HG03159 (cell line): ENCODE measurements at regions not wholly inside any gene's neighbourhood (a gene's known extent, or its start where the extent isn't known, plus 50 kb on each side); places are given as distances from the start of the nearest gene placed in this dataset.

Experiments
- ATAC-seq: cut with Tn5 transposase; IDR thresholded peaks from one replicate; pipeline ENCODE4 v1.9.1; 2021; ENCODE audit warnings: mild to moderate bottlenecking, moderate library complexity; ENCODE audit not compliant: unreplicated experiment

DNA sequence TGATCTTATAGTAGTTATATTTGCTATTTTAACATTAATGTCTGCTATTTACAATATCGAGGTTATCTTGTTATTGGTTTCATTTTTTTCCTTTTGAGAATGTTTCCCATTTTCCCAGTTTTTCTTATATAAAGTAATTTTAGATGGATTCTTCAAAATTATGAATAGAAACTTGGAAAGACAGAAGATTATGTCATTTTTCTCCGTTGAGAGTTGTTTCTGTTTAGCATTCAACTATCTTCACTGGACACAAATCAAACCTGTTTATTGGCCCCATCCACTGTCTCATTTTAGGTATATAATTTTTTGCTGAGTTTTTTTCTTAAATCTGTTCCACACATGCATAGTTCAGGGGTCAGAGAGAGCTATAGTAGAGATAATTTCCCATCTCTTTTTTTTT lies 1430.9 kb upstream of the MIR17HG start:
- no peak for ATAC-seq

DNA sequence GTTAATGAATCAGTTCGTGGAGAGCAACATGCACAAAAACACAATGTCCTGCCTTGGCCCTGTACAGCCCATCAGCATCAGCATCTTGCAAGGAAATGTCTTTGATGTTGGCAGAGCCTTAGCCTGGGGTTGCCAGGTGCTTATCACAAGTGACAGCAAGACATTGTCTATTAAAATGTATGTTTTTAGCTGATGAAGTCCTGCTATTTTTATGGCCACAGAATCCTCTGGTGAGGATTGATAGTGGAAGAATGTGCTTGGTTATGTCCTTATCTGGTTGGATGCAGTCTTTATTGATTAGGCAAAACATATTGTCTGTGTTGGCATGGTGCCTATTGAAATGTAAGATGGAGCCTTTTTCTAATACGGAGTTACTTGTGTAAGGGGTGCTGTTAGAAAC lies 1427.0 kb upstream of the MIR17HG start:
- ATAC-seq = no peak

DNA sequence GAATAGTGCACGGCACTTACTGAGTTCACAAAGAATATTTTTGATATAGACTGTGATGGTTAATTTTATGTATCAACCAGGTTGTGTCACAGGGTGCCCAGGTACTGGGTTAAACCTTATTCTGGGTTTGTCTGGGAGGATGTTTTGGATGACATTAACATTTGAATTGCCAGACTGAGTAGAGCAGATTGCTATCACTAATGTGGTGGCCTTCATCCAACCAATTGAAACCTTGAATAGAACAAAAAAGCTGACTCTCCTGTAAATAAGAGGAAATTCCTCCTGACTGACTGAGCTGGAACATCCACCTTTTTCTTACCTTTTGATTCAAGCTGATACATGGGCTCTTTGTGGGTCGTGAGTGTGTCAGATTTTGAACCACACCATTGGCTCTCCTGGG lies 1424.4 kb upstream of the MIR17HG start:
- ATAC-seq = no peak

DNA sequence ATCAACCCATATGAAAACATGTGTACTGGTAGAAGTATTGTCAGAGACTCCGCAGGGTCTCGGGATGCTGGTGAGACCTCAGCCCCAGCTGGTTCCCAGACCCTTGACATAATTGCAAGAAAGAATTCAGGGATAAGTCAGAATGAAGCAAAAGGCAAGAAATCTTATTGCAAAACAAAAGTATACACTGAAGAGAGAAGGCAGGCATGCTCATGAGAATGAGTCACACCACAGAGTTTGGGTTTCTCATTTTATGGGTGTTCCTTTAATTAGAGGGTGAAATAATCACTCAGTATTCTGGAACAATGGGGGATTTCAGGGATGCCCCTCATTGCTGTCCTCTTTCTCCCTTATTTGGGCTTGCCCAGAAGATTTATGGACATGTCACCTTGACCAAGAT lies 1423.8 kb upstream of the MIR17HG start:
- ATAC-seq = no peak

DNA sequence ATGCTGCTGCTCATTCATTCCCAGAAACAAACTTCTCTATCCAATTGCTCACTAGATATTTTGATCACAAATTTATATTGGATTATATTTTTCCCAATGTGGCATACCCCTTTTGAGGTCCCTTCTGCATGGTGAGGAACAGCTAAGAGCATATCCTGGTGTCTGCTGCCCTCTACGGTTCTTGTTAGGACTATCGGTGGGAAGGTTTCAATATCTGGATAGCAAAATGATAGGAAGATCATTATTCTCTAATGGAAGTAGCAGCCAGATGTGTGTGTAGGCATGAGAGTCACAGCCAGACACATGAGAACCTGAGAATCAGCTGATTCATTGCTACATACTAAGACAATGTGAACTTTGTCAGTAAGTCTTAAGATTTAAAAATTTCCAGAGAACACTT lies 1422.4 kb upstream of the MIR17HG start:
- no peak for ATAC-seq

DNA sequence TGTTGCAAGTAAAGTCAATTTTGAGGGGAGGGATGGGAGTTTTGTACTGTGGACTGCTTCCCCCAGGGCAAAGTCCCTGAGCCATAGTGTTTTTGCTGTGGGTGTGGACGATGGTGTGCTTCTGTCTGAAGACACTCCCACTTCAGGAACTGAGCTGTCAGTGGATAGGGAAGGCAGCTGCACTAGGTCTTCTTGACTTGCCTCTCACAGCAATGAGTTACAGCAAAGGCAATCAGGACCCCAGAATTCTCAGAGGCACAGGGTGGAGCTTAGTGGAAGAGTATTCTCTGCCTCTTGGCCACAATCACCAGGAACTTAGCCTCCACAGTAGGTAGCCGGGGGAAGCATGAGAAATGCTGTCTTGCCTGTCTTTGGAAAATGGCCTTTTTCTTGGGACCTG lies 1416.6 kb upstream of the MIR17HG start:
- ATAC-seq = no peak

DNA sequence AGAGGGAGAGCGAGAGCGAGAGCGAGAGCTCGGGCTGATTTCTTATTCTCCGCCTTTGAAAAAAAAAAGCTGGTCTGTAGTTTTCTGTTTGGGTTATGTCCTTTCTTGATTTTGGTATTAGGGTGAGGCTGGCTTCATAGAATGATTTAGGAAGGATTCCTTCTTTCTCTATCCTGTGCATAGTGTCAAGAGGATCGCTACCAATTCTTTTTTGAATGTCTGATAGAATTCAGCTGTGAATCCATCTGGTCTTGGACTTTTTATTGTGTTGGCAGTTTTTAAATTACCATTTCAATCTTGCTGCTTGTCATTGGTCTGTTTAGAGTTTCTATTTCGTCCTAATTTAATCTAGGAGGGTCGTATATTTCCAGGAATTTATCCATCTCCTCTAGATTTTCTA lies 1414.6 kb upstream of the MIR17HG start:
- no peak for ATAC-seq

DNA sequence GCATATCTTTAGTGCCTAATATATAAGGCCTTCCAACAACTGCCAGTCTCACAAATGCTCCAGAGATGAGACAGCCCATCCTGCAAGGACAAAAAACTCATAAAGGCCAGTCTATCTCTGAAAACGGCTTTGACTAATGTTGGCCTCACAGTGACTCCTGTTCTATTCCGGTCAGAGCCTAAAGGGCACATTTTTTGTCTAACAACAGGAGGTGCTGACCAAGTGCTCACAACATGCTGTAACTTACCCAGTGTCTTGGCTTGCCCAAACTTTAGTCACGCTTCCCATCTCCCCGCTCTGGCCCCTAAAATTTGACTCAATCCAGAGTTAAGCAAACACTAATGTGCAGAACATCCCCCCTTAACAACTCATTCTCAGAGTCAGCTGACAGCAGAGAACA lies 1411.2 kb upstream of the MIR17HG start:
- no peak for ATAC-seq

DNA sequence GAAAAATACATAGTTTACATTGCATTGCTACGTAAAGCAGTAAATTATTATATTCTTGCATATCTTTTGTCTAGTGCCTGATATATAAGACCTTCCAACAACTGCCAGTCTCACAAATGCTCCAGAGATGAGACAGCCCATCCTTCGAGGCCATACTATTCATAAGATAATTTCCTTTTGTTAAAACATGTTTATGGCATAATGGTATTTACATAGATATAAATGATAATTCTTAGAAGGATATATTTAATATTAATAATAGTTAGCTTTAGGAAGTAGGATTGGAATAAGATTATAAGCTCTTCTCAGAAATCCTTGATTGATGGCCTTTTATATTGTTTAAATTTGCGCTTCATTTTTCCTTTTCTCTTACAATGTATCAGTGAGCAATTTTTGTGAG lies 1410.1 kb upstream of the MIR17HG start:
- ATAC-seq = no peak

DNA sequence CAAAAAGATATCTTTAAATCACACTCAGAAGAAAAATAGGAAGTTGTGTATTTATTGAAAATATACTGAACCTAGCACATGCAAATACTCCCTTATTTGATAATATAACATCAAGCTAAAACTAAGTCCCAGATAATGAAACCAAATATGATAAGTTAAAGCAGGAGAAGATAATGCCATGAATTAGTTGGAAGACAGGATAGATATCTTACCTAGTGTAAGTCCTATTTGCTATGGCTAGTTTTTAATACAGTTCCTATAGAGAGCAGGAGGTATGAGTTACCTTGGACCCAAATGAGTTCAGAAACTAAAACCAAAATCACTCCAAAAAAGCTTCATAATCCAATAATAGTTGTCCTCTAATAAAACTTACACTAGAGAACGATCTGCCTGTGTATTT lies 1407.1 kb upstream of the MIR17HG start:
- ATAC-seq = no peak

DNA sequence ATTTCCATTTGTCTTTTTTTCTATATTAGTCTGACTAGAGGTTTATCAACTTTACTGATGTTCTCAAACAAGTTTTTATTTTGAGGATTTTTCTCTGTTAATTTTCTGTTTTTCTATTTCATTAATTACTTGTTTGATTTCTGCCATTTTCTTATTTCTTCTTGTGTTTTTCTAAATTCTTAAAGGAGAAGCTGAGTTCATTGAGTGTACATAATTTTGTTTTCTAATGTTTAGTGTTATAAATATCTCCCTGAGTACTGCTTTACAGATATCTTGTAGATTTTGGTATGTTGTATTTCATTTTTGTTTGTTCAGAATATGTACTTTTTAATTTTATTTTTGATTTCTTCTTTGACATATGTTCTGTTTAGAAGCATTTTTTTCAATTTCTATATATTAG lies 1404.3 kb upstream of the MIR17HG start:
- no peak for ATAC-seq

DNA sequence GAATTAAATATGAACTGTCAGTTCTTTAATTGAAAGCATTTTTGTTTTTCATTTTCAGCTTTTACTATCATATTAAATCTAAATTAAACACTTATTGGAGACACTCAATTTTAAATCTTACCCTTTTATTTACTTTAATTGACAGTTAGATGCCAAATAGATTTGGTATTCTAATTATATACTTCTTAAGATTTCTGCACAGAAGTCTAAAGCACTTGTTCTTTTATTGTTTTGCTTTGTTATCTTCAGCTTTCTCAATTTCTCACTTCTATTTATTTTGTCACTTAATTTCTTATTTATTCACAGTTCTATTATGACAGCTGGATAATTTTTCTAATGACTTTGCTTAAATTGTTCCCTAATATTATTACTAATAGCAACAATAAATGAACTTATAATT lies 1397.3 kb upstream of the MIR17HG start:
- ATAC-seq = no peak

DNA sequence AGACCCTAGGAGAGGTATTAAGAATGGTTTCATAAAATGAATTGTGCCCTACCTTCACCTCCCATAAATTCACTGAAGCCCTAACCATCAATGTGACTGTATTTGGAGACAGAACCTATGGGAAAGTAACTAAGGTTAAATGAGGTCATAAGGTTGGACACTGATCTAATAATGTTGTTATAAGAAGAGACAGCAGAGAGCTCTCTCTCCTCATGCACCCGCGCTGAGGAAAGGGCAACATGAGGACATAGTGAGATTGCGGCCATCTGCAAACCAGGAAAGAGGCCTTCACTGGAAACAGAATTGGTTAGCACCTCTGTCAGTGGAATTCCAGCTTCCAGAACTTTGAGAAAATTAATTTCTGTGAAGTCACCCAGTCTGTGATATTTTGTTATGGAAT lies 1396.1 kb upstream of the MIR17HG start:
- no peak for ATAC-seq

DNA sequence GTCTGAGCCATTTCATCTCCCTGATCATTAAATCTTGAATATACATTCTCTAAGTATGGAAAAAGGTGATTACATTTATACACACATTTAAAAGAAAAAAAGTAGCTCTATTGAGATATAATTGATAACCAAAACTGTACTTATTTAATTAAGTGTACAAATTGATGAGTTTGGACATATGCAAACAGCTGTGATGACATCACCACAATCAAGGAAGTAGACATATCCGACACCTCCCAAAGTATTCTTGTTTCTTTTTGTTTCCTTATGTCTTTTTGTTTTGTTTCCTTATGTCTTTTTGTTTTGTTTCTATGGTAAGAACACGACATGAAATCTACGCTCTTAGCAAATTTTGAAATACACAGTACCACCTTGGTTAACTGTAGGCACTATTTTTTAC lies 1393.9 kb upstream of the MIR17HG start:
- no peak for ATAC-seq

DNA sequence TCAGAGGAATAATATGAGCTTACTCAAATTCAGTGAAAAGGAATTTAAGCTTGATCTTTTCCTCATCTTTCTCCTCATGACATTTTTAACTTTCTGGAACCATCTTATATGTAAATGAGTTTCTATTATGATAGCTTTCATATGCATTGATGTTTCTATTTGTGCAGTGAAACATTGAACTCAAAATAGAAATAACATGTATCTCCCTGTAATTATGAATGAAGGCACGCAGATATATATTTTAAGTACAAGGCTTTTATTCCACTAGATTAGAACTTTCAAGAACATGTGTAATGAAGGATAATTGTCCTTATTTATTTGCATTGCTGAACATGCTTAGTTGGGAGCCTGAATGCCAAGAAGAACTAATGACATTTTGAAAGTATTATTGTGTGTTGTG lies 1391.7 kb upstream of the MIR17HG start:
- ATAC-seq = no peak

DNA sequence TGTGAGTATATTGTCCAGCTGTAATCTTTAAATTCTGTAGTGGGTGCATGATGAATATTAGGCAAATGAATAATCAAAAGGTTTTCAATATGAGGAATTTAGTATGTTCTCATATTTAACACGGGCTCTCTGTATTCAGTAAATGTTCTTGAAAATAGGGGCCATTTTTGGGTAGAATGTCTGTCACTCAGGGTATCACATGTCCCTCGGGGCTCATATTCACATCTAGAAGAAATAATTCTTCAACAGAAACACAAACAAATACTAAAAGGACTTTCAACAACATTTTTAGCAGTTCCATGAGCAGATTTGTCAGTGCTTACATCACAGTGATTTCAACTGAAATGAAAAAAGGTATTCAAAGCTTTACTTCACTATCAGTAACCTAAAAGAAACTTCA lies 1388.4 kb upstream of the MIR17HG start:
- ATAC-seq = no peak

DNA sequence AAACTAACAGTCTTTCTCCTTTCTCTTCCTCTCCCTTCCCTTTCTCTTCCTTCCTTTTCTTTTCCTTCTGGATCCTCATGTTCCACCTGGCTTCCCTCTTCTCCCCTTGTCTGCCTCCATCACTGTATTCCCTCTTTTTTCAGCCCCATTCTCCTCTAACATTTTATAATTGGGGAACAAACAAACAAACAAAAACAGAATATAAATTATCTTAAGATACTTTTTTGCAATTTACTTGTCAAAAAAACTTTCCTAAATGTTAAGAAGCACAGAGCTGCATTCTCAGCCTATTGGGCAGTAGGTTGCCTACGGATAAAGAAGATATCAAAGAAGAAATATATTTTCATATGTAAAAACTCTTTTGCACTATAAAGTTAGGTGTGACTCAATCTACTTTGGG lies 1382.2 kb upstream of the MIR17HG start:
- ATAC-seq = no peak

DNA sequence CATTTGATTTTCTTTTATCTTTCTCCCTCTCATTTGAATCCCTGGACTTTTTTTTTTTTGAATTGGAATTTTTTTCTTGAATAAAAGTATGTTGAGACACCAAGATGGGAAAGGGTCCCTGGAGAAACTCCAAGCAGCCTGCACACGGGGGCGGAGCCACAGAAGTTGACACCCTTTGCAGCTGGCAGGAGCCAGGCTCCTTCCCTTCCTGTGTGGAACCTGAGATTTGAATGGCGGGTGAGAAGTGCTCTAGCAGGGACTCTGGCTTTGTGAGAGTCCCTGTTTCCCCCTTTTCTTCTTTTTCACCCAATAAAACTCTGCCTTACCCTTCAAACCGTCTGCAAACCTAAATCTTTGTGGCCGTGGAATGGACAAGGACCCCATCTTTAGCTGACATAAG lies 1381.0 kb upstream of the MIR17HG start:
- ATAC-seq = no peak

DNA sequence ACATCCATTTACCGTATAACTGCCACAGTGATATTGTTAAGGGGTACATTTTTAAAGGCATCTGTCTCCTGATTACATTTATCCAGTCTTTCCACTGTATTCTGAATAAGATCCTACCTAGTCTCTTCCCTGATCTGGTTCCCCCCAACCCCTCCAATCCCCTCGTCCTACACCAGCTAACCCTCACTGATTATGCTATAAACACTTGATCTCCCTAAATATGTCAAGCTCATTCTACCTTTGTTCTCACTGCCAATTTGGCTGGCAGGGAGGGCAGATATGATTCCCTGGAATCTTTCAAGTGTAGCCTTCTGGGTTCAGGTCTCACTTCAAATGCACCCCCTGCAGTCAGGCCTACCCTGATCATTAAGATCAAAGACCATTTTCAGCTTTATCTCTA lies 1379.8 kb upstream of the MIR17HG start:
- no peak for ATAC-seq

DNA sequence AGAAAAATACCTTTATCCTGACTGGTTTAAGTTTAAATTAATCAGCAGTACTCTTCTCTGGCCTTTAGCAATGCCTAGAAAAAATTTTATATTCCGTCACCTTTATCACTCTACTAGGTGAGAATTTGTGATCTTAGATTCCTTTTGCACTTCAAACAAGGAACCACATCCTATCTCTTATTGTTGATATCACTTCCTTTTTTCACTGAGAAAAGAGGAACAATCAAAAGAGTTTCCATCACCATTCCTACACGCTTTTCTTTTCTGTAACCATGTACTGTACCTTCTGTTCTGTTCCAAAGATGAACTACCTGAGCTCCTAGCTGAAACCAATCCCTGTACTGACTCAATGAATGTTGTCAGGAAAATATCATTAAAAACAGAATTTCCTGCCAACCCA lies 1379.0 kb upstream of the MIR17HG start:
- ATAC-seq = no peak

DNA sequence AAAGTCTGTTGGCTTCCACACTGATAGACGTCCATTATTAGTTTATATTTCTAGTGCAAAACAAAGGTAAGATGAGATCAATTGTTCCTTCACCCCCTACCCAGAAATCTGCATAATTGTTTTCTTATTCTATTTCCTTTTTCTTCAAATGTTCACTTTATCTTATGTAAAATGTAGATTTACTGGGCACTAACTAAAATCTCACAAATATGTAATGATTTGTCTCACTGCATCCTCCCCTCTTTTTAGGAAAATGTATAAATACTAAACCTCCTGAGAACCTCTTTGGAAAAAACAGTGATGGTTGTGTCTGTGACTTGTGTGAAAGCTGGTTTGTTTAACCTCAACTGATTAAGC lies 1377.2 kb upstream of the MIR17HG start:
- ATAC-seq = no peak

DNA sequence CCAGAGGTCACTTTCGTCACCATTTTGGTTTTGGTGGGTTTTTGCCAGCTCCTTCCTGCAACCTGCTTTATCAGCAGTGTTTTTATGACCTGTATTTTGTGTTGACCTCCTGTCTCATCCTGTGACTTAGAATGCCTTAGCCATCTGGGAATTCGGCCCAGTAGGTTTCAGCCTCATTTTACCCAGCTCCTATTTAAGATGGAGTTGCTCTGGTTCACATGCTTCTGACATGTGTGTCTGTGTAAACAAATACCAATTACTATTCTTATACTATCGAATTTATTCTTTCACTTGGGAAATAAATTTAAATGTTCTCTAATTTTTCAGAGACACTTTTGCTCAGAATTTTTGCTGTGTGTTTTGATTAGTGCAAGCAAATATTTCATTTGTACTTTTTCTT lies 1370.3 kb upstream of the MIR17HG start:
- ATAC-seq = no peak

DNA sequence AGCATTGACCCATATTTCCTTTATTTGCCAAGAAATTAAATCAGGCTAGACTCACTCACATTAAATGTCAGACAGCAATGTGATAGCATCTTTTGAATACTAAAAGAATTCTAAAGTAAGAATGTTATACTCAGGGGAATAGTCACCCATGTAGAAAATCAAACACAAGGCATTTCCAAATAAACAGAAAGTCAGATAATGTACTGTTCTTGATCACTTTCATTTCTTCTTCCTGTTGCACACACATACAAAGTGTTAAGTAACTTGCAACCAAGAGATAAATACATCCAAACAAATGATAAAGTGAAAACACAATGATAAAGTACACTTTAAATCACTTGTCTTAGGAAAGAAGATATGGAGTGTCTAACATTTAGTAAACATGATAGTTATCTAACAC lies 1366.6 kb upstream of the MIR17HG start:
- ATAC-seq = no peak

DNA sequence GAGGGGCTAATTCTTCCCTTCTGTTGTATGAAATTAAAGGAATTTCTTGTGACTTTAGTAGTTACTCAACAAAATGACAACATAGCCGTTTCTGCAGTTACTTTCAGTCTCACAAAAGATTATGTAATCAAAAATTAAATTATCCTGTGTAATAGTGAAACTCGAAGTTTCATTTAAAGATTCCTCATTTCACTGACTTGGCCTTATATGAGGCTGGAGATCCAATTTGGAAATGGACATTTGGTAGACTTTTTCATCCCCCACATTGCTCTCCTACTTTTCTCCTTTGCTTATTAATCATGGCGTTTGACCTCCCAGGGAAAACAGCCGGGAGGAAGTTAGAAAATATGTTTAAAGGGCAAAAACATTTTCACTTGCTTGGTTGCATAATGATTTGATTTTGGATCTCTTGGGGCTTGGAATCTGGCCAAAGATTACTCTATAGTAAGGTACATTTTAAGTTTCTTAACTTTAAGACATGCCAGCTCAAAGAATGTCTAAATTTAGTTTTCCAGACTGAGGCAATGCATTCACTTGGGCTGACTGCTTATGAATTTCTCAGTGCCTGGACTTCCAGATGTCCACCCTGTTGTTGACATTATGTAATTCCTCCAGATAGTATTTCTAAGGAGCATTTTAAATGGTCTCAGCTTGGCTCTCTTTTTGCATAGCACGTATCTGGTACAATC lies 1364.9 kb upstream of the MIR17HG start:
- no peak for ATAC-seq
